A549 (cell line): ENCODE measurements at regions not wholly inside any gene's neighbourhood (a gene's known extent, or its start where the extent isn't known, plus 50 kb on each side); places are given as distances from the start of the nearest gene placed in this dataset.

Experiments
- ATAC-seq, 2 experiments: fragments of 200-7000 bp in 1 of 2; fragments of >200 bp in 1 of 2; cut with Nextera tagmentation in 1 of 2; cut with Tn5 transposase in 1 of 2; 3 replicates each; pipeline versions ENCODE4 v1.8.0 to v1.9.1; 2018 to 2020; ENCODE audit warnings: mild to moderate bottlenecking in 1 of 2, moderate library complexity in 1 of 2
- CTCF ChIA-PET: fragments of 300-600 bp; sonication (Branson Sonifier 250); formaldehyde crosslinking; extraction: SDS; loops from one replicate; lab custom pipeline; 2021; ENCODE audit warnings: antibody characterized with exemption, inconsistent platforms; lab: Yijun Ruan, JAX
- POLR2A ChIA-PET: fragments of 350-600 bp; formaldehyde crosslinking; extraction: SDS; loops from one replicate; lab custom pipeline; 2021; ENCODE audit warnings: antibody characterized with exemption, inconsistent platforms; lab: Yijun Ruan, JAX
- DNase-seq, 2 experiments: peaks; one replicate each; pipeline versions ENCODE4 v3.0.0 to v3.0.0-alpha.2; 2011 to 2016; ENCODE audit warnings: low read depth in 1 of 2, low spot score in 1 of 2
- FAIRE-seq: peaks from 2 replicates; lab custom pipeline; 2011; peaks lifted over from hg19 to GRCh38; lab: Jason Lieb, UNC
- H3K27ac ChIP-seq, 2 experiments: fragments of >200 bp; sonication (Bioruptor Twin); formaldehyde crosslinking; 3 replicates each; pipeline ENCODE4 v1.5.1; 2016 to 2017
- H3K4me1 ChIP-seq: fragments of >200 bp; sonication (Bioruptor Twin); formaldehyde crosslinking; 3 replicates; pipeline ENCODE4 v1.6.1; 2016
- H3K4me2 ChIP-seq: fragments of >200 bp; sonication (Bioruptor Twin); formaldehyde crosslinking; 3 replicates; pipeline ENCODE4 v1.6.1; 2016
- H3K4me3 ChIP-seq: fragments of >200 bp; sonication (Bioruptor Twin); formaldehyde crosslinking; 3 replicates; pipeline ENCODE4 v1.5.1; 2016
- H3K9me3 ChIP-seq: fragments of >200 bp; sonication (Bioruptor Twin); formaldehyde crosslinking; 3 replicates; pipeline ENCODE4 v1.6.1; 2016
- BHLHE40 ChIP-seq: IDR thresholded peaks from 2 replicates; pipeline ENCODE4 v1.6.1; 2012; ENCODE audit warnings: low read depth, low read length, inconsistent platforms
- CBX8 ChIP-seq: fragments of 200-600 bp; sonication (generic); IDR thresholded peaks from 2 replicates; pipeline ENCODE4 v1.6.1; 2016
- CHD2 ChIP-seq: fragments of 150-350 bp; IDR thresholded peaks from 2 replicates; pipeline ENCODE4 v1.6.1; 2014; ENCODE audit warnings: low read length; ENCODE audit not compliant: partially characterized antibody
- CHD4 ChIP-seq: fragments of 200-600 bp; sonication (generic); IDR thresholded peaks from 2 replicates; pipeline ENCODE4 v1.6.1; 2016; ENCODE audit warnings: antibody characterized with exemption, mild to moderate bottlenecking, borderline replicate concordance
- FOSL2 ChIP-seq, 2 experiments: fragments of 450-650 bp in 1 of 2; fragments of >200 bp in 1 of 2; sonication (Bioruptor Twin) in 1 of 2; formaldehyde crosslinking; IDR thresholded peaks; 2 replicates each; pipeline versions ENCODE4 v1.5.0 to v1.6.1; 2016 to 2020; ENCODE audit warnings: mild to moderate bottlenecking in 1 of 2, moderate library complexity in 1 of 2
- FOXS1 ChIP-seq: fragments of 250-450 bp; sonication (Bioruptor Pico); IDR thresholded peaks from 2 replicates; pipeline ENCODE4 v1.5.0; 2020; ENCODE audit warnings: mild to moderate bottlenecking, moderate library complexity
- GATA3 ChIP-seq: IDR thresholded peaks from 2 replicates; pipeline ENCODE4 v1.6.1; 2012; ENCODE audit warnings: borderline replicate concordance
- HEYL ChIP-seq: fragments of 250-450 bp; sonication (Bioruptor Pico); IDR thresholded peaks from 2 replicates; pipeline ENCODE4 v1.8.0; 2021; ENCODE audit warnings: mild to moderate bottlenecking, moderate library complexity
- HMGXB4 ChIP-seq: fragments of 250-450 bp; sonication (Bioruptor Pico); IDR thresholded peaks from 2 replicates; pipeline ENCODE4 v1.5.0; 2021; ENCODE audit warnings: mild to moderate bottlenecking, moderate library complexity, borderline replicate concordance
- HOXA7 ChIP-seq: fragments of 250-450 bp; sonication (Bioruptor Pico); IDR thresholded peaks from 2 replicates; pipeline ENCODE4 v1.5.0; 2020; ENCODE audit warnings: mild to moderate bottlenecking, moderate library complexity
- HOXB5 ChIP-seq: fragments of 250-450 bp; sonication (Bioruptor Pico); IDR thresholded peaks from 2 replicates; pipeline ENCODE4 v1.5.0; 2020; ENCODE audit warnings: mild to moderate bottlenecking, moderate library complexity
- JUNB ChIP-seq: fragments of >200 bp; sonication (Bioruptor Twin); formaldehyde crosslinking; IDR thresholded peaks from 2 replicates; pipeline ENCODE4 v1.6.1; 2016
- MAFK ChIP-seq: fragments of 450-650 bp; IDR thresholded peaks from 2 replicates; pipeline ENCODE4 v1.6.1; 2014; ENCODE audit not compliant: partially characterized antibody
- MAZ ChIP-seq: fragments of 150-350 bp; IDR thresholded peaks from 2 replicates; pipeline ENCODE4 v1.6.1; 2014; ENCODE audit warnings: antibody characterized with exemption, low read depth, low read length, borderline replicate concordance
- MYC ChIP-seq: IDR thresholded peaks from 2 replicates; pipeline ENCODE4 v1.6.1; 2012; ENCODE audit warnings: mild to moderate bottlenecking, inconsistent platforms, low read length, improper control_type of control experiment, borderline replicate concordance
- POLR2AphosphoS2 ChIP-seq: conservative IDR thresholded peaks from 2 replicates; pipeline ENCODE4 v1.6.1; 2012; ENCODE audit warnings: low read length, improper control_type of control experiment, inconsistent platforms
- RAD21 ChIP-seq, 2 experiments: fragments of >200 bp in 1 of 2; sonication (Bioruptor Twin) in 1 of 2; formaldehyde crosslinking in 1 of 2; IDR thresholded peaks in 1 of 2; conservative IDR thresholded peaks in 1 of 2; 2 replicates in 1 of 2; 3 replicates in 1 of 2; pipeline ENCODE4 v1.6.1; 2012 to 2018; ENCODE audit warnings: inconsistent platforms in 1 of 2
- RFX5 ChIP-seq: fragments of 450-650 bp; IDR thresholded peaks from 2 replicates; pipeline ENCODE4 v1.7.1; 2014; ENCODE audit warnings: antibody characterized with exemption, mild to moderate bottlenecking, moderate library complexity
- SMC3 ChIP-seq: fragments of >200 bp; sonication (Bioruptor Twin); formaldehyde crosslinking; IDR thresholded peaks from 3 replicates; pipeline ENCODE4 v1.6.1; 2018; ENCODE audit warnings: inconsistent platforms
- TFCP2L1 ChIP-seq: fragments of 250-450 bp; sonication (Bioruptor Pico); IDR thresholded peaks from 2 replicates; pipeline ENCODE4 v1.5.0; 2021; ENCODE audit warnings: mild to moderate bottlenecking
- ZC3H11A ChIP-seq: fragments of 450-650 bp; IDR thresholded peaks from 2 replicates; pipeline ENCODE4 v1.6.1; 2014; ENCODE audit warnings: antibody characterized with exemption, mild to moderate bottlenecking
- WGBS: methylation state at CpG from one replicate; pipeline ENCODE4 v1.1.6; 2017; ENCODE audit errors: missing lambda C conversion rate; 5-methylcytosine and 5-hydroxymethylcytosine counted together
- TF ChIP-seq, protein P1 (sequence below): fragments of 200-600 bp; sonication (generic); IDR thresholded peaks from 2 replicates; pipeline ENCODE4 v1.6.1; 2016; ENCODE audit warnings: antibody characterized with exemption, mild to moderate bottlenecking, moderate library complexity
- TF ChIP-seq, protein P2 (sequence below): fragments of >200 bp; sonication (Bioruptor Twin); formaldehyde crosslinking; IDR thresholded peaks from 3 replicates; pipeline ENCODE4 v1.5.1; 2016
- TF ChIP-seq, protein P3 (sequence below): IDR thresholded peaks from 2 replicates; pipeline ENCODE4 v1.6.1; 2012

DNA sequence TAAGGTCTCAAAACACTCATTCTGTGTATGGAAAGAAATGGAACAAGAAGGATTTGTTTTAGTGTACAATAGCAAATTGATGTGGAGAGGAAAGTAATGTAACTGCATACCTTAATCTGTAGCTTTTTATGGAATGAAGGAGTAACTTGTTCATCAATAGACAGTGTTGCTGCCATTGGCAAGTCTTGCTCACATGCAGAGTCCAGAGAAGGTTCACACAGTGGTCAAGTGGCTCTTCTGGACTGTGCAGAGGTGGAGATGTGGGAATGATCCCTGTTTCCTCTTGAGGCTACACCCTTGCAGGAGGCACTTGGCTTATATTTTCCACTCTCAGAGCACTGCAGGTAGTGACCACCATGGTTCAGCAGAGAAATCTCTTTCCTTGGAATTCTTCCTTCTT lies 132.9 kb upstream of the ANKH start:
- ChIA-PET CTCF (interaction anchor here (0.7 to 6.0 kb wide), 24 partner anchors 8 to 578 kb away, joined by 3 to 144 read pairs (median 4); partner anchors contain the start of gene ANKH), POLR2A (no interaction called here)
- Histone ChIP-seq H3K4me1 (peaks cover 23% of the 10 kb centered on the region), H3K4me2 (no peak overlapping the region), H3K27ac (peak overlapping the region; percentile 6 to 65; a peak in 3 of 6 replicates), H3K9me3 (no peaks in the 10 kb centered on the region), H3K4me3 (no peak overlapping the region)
- ATAC-seq (no peak), DNase-seq (no peak), FAIRE-seq (no peak)
- TF ChIP-seq HEYL (CRISPR knock-in tag) (no peak), BHLHE40 (no peak), JUNB (no peak), SMC3 (no peak), HOXB5 (CRISPR knock-in tag) (no peak), FOSL2 (IDR thresholded peaks at IDR 0.05) (no peak), FOSL2 (CRISPR knock-in tag; IDR thresholded peaks at IDR 0.05) (no peak), HOXA7 (no peak), GATA3 (no peak), RFX5 (no peak), FOXS1 (CRISPR knock-in tag) (no peak), TFCP2L1 (CRISPR knock-in tag) (no peak), MAFK (no peak), MYC (no peak)
- TF ChIP-seq, protein P1, sequence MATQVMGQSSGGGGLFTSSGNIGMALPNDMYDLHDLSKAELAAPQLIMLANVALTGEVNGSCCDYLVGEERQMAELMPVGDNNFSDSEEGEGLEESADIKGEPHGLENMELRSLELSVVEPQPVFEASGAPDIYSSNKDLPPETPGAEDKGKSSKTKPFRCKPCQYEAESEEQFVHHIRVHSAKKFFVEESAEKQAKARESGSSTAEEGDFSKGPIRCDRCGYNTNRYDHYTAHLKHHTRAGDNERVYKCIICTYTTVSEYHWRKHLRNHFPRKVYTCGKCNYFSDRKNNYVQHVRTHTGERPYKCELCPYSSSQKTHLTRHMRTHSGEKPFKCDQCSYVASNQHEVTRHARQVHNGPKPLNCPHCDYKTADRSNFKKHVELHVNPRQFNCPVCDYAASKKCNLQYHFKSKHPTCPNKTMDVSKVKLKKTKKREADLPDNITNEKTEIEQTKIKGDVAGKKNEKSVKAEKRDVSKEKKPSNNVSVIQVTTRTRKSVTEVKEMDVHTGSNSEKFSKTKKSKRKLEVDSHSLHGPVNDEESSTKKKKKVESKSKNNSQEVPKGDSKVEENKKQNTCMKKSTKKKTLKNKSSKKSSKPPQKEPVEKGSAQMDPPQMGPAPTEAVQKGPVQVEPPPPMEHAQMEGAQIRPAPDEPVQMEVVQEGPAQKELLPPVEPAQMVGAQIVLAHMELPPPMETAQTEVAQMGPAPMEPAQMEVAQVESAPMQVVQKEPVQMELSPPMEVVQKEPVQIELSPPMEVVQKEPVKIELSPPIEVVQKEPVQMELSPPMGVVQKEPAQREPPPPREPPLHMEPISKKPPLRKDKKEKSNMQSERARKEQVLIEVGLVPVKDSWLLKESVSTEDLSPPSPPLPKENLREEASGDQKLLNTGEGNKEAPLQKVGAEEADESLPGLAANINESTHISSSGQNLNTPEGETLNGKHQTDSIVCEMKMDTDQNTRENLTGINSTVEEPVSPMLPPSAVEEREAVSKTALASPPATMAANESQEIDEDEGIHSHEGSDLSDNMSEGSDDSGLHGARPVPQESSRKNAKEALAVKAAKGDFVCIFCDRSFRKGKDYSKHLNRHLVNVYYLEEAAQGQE: no peak

GRCh38 chr5:15003511-15003920 lies 131.9 kb upstream of the ANKH start:
- FAIRE-seq (no peak), DNase-seq (peak; percentile 71 to 79), ATAC-seq (peak; percentile 92 to 93)
- POLR2A ChIA-PET: no interaction called here
- WGBS: 46% methylated on average over 4 of the region's 4 CpGs
- Histone ChIP-seq H3K4me1 (peaks cover 15% of the 10 kb centered on the region), H3K9me3 (peaks cover 7% of the 10 kb centered on the region), H3K4me3 (no peak overlapping the region), H3K27ac (0 out of 6 replicates have a peak overlapping the region, but pooled peaks of 1 of the 2 experiments have one; percentile 14), H3K4me2 (no peak overlapping the region)
- CTCF ChIA-PET: interaction anchor here (0.5 to 6.0 kb wide), 59 partner anchors 9 to 577 kb away, joined by 3 to 144 read pairs (median 4); partner anchors contain the start of gene ANKH
- TF ChIP-seq, protein P2, sequence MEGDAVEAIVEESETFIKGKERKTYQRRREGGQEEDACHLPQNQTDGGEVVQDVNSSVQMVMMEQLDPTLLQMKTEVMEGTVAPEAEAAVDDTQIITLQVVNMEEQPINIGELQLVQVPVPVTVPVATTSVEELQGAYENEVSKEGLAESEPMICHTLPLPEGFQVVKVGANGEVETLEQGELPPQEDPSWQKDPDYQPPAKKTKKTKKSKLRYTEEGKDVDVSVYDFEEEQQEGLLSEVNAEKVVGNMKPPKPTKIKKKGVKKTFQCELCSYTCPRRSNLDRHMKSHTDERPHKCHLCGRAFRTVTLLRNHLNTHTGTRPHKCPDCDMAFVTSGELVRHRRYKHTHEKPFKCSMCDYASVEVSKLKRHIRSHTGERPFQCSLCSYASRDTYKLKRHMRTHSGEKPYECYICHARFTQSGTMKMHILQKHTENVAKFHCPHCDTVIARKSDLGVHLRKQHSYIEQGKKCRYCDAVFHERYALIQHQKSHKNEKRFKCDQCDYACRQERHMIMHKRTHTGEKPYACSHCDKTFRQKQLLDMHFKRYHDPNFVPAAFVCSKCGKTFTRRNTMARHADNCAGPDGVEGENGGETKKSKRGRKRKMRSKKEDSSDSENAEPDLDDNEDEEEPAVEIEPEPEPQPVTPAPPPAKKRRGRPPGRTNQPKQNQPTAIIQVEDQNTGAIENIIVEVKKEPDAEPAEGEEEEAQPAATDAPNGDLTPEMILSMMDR: peak; percentile 89
- no peak for TF ChIP-seq POLR2AphosphoS2
- no peak for TF ChIP-seq CHD2
- no peak for TF ChIP-seq ZC3H11A
- no peak for TF ChIP-seq HMGXB4 (CRISPR knock-in tag)
- TF ChIP-seq CBX8: no peak
- TF ChIP-seq SMC3: peak; percentile 92
- TF ChIP-seq RAD21 (conservative IDR thresholded peaks at IDR 0.05 in 1 of 2, IDR thresholded peaks at IDR 0.05 in 1 of 2): peak; percentile 93 to 94
- TF ChIP-seq MAZ: no peak
- TF ChIP-seq, protein P3, sequence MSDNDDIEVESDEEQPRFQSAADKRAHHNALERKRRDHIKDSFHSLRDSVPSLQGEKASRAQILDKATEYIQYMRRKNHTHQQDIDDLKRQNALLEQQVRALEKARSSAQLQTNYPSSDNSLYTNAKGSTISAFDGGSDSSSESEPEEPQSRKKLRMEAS: peak; percentile 49; the same call in 1 of the 2 replicates
- no peak for TF ChIP-seq CHD4
